H9 (cell line): ENCODE measurements at regions not wholly inside any gene's neighbourhood (a gene's known extent, or its start where the extent isn't known, plus 50 kb on each side); places are given as distances from the start of the nearest gene placed in this dataset.

Source experiments
- DNase-seq: peaks from one replicate; pipeline ENCODE4 v3.0.0-alpha.2; 2017
- H2AFZ ChIP-seq: one replicate; pipeline ENCODE4 v1.6.1; 2013; ENCODE audit warnings: mild to moderate bottlenecking, low read length, control low read depth, moderate library complexity
- H2AK5ac ChIP-seq: 2 replicates; pipeline ENCODE4 v1.6.1; 2013; ENCODE audit warnings: low read length, control low read depth, mixed read lengths; ENCODE audit not compliant: insufficient read length
- H2BK120ac ChIP-seq: one replicate; pipeline ENCODE4 v1.6.1; 2013; ENCODE audit warnings: low read depth, mild to moderate bottlenecking, low read length, control low read depth, inconsistent platforms; ENCODE audit not compliant: poor library complexity, severe bottlenecking
- H2BK12ac ChIP-seq: 2 replicates; pipeline ENCODE4 v1.6.1; 2013; ENCODE audit warnings: low read length, control low read depth, mixed read lengths, low read depth; ENCODE audit not compliant: insufficient read length
- H2BK15ac ChIP-seq: 2 replicates; pipeline ENCODE4 v1.6.1; 2013; ENCODE audit warnings: low read depth, low read length, control low read depth
- H2BK20ac ChIP-seq: one replicate; pipeline ENCODE4 v1.6.1; 2013; ENCODE audit warnings: low read depth, mild to moderate bottlenecking, low read length, control low read depth, inconsistent platforms; ENCODE audit not compliant: poor library complexity, severe bottlenecking
- H2BK5ac ChIP-seq: 2 replicates; pipeline ENCODE4 v1.6.1; 2013; ENCODE audit warnings: low read length, control low read depth, mixed read lengths; ENCODE audit not compliant: insufficient read length
- H3K14ac ChIP-seq: 2 replicates; pipeline ENCODE4 v1.6.1; 2013; ENCODE audit warnings: low read length, control low read depth; ENCODE audit not compliant: insufficient read depth
- H3K18ac ChIP-seq: 2 replicates; pipeline ENCODE4 v1.6.1; 2013; ENCODE audit warnings: low read depth, mild to moderate bottlenecking, mixed read lengths, low read length, control low read depth; ENCODE audit not compliant: insufficient read length
- H3K23ac ChIP-seq: 2 replicates; pipeline ENCODE4 v1.6.1; 2013; ENCODE audit warnings: low read length, control low read depth, mixed read lengths, low read depth; ENCODE audit not compliant: insufficient read length
- H3K23me2 ChIP-seq: 2 replicates; pipeline ENCODE4 v1.6.1; 2013; ENCODE audit warnings: low read depth, mild to moderate bottlenecking, mixed read lengths, low read length, control low read depth; ENCODE audit not compliant: insufficient read length, poor library complexity, severe bottlenecking
- H3K27ac ChIP-seq: 2 replicates; pipeline ENCODE4 v1.5.1; 2013; ENCODE audit warnings: low read length, control low read depth, mixed read lengths, low read depth; ENCODE audit not compliant: insufficient read length
- H3K27me3 ChIP-seq: 2 replicates; pipeline ENCODE4 v1.6.1; 2013; ENCODE audit warnings: low read length, control low read depth, inconsistent platforms; ENCODE audit not compliant: insufficient read depth
- H3K4ac ChIP-seq: 2 replicates; pipeline ENCODE4 v1.6.1; 2013; ENCODE audit warnings: low read depth, mild to moderate bottlenecking, control low read depth, inconsistent platforms, low read length, moderate library complexity
- H3K4me1 ChIP-seq: 2 replicates; pipeline ENCODE4 v1.6.1; 2013; ENCODE audit warnings: low read length, control low read depth, inconsistent platforms; ENCODE audit not compliant: insufficient read depth
- H3K4me2 ChIP-seq: 2 replicates; pipeline ENCODE4 v1.6.1; 2013; ENCODE audit warnings: low read length, control low read depth, mixed read lengths; ENCODE audit not compliant: insufficient read length, insufficient read depth
- H3K56ac ChIP-seq: 2 replicates; pipeline ENCODE4 v1.6.1; 2013; ENCODE audit warnings: low read depth, mild to moderate bottlenecking, mixed read lengths, low read length, control low read depth; ENCODE audit not compliant: insufficient read length
- H3K79me1 ChIP-seq: 2 replicates; pipeline ENCODE4 v1.6.1; 2013; ENCODE audit warnings: low read depth, mild to moderate bottlenecking, moderate library complexity, low read length, control low read depth, inconsistent platforms; ENCODE audit not compliant: insufficient read depth, poor library complexity, severe bottlenecking
- H3K79me2 ChIP-seq: 2 replicates; pipeline ENCODE4 v1.6.1; 2013; ENCODE audit warnings: low read length, control low read depth, inconsistent platforms; ENCODE audit not compliant: insufficient read depth
- H3K9ac ChIP-seq: 2 replicates; pipeline ENCODE4 v1.6.1; 2013; ENCODE audit warnings: low read length, control low read depth, mixed read lengths; ENCODE audit not compliant: insufficient read length; ENCODE audit errors: extremely low read depth
- H3K9me3 ChIP-seq: one replicate; pipeline ENCODE4 v1.6.1; 2013; ENCODE audit warnings: low read depth, low read length, inconsistent platforms; ENCODE audit not compliant: control insufficient read depth
- H3T11ph ChIP-seq: one replicate; pipeline ENCODE4 v1.6.1; 2013; ENCODE audit warnings: mild to moderate bottlenecking, low read length, control low read depth, inconsistent platforms
- H4K20me1 ChIP-seq: one replicate; pipeline ENCODE4 v1.6.1; 2013; ENCODE audit not compliant: control insufficient read depth, insufficient read length, insufficient read depth
- H4K5ac ChIP-seq: 2 replicates; pipeline ENCODE4 v1.6.1; 2013; ENCODE audit warnings: low read depth, mild to moderate bottlenecking, mixed read lengths, low read length, control low read depth; ENCODE audit not compliant: insufficient read length
- H4K8ac ChIP-seq: replicated peaks from 2 replicates; pipeline ENCODE4 v1.6.1; 2013; ENCODE audit warnings: low read length, control low read depth, mixed read lengths, low read depth; ENCODE audit not compliant: insufficient read length
- H4K91ac ChIP-seq: 2 replicates; pipeline ENCODE4 v1.6.1; 2013; ENCODE audit warnings: low read depth, mild to moderate bottlenecking, moderate library complexity, mixed read lengths, low read length, control low read depth; ENCODE audit not compliant: insufficient read length
- H3K27ac Mint-ChIP-seq, 3 experiments: 2 replicates in 2 of 3; 3 replicates in 1 of 3; pipeline ENCODE4 v1.8.0; 2020 to 2021; ENCODE audit warnings: mixed read lengths in 3 of 3, mild to moderate bottlenecking in 1 of 3, moderate library complexity in 1 of 3
- H3K27me3 Mint-ChIP-seq: 2 replicates; pipeline ENCODE4 v1.8.0; 2021; ENCODE audit warnings: low read depth, mild to moderate bottlenecking, moderate library complexity, mixed read lengths
- H3K36me3 Mint-ChIP-seq, 3 experiments: 2 replicates in 2 of 3; 3 replicates in 1 of 3; pipeline ENCODE4 v1.8.0; 2020 to 2021; ENCODE audit warnings: low read depth in 3 of 3, mixed read lengths in 3 of 3; ENCODE audit not compliant: insufficient read depth in 1 of 3
- H3K4me1 Mint-ChIP-seq, 2 experiments: 2 replicates each; pipeline ENCODE4 v1.8.0; 2020; ENCODE audit warnings: mixed read lengths in 2 of 2
- H3K4me3 Mint-ChIP-seq, 2 experiments: 2 replicates in 1 of 2; 3 replicates in 1 of 2; pipeline ENCODE4 v1.8.0; 2020 to 2021; ENCODE audit warnings: mild to moderate bottlenecking in 2 of 2, mixed read lengths in 2 of 2, moderate library complexity in 1 of 2
- H3K9me3 Mint-ChIP-seq, 2 experiments: 2 replicates in 1 of 2; 3 replicates in 1 of 2; pipeline ENCODE4 v1.8.0; 2020; ENCODE audit warnings: mild to moderate bottlenecking in 2 of 2, mixed read lengths in 2 of 2, moderate library complexity in 1 of 2
- WGBS: extraction: QIAGEN DNeasy Blood & Tissue Kit; methylation state at CpG from one replicate; pipeline ENCODE4 v1.1.7; 2013; ENCODE audit warnings: missing lambda C conversion rate, low lambda C conversion rate, mixed read lengths; ENCODE audit not compliant: insufficient read length; ENCODE audit errors: extremely low coverage; 5-methylcytosine and 5-hydroxymethylcytosine counted together
- TF ChIP-seq, protein P1 (sequence below): fragments of 200-600 bp; sonication (generic); conservative IDR thresholded peaks from 3 replicates; pipeline ENCODE4 v1.8.0; 2021; ENCODE audit warnings: antibody characterized with exemption, mild to moderate bottlenecking

DNA sequence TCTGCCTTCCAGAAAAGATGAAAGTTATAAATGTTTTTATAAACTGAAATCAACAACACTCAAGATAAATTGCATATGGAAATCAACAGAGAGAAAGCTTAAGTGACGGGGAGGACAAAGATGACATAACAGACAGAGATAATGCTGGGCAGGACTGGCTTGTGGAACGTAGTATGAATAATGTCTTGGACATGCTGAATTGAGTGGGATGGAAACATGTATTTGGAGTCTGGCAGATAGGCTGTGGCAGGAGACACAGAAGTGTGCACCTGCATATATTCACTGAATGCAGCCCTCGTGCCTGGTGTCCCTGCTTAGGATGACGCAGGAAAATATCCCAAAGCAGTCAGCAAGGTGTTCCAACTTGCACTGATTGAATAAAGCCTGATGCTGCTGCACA lies 318.2 kb downstream of the CBLN2 start:
- no peak overlapping the region for H4K8ac ChIP-seq
- H3K27me3 ChIP-seq: no peaks in the 10 kb centered on the region
- no peak overlapping the region for H2BK5ac ChIP-seq
- no peaks in the 10 kb centered on the region for H3K4me1 ChIP-seq
- no peak for DNase-seq
- H3K79me1 ChIP-seq: no peaks in the 10 kb centered on the region
- no peak overlapping the region for H3K27ac ChIP-seq
- no CpG with 5 or more reads among the region's 4 CpGs for WGBS
- H3T11ph ChIP-seq: no peak overlapping the region
- TF ChIP-seq, protein P1, sequence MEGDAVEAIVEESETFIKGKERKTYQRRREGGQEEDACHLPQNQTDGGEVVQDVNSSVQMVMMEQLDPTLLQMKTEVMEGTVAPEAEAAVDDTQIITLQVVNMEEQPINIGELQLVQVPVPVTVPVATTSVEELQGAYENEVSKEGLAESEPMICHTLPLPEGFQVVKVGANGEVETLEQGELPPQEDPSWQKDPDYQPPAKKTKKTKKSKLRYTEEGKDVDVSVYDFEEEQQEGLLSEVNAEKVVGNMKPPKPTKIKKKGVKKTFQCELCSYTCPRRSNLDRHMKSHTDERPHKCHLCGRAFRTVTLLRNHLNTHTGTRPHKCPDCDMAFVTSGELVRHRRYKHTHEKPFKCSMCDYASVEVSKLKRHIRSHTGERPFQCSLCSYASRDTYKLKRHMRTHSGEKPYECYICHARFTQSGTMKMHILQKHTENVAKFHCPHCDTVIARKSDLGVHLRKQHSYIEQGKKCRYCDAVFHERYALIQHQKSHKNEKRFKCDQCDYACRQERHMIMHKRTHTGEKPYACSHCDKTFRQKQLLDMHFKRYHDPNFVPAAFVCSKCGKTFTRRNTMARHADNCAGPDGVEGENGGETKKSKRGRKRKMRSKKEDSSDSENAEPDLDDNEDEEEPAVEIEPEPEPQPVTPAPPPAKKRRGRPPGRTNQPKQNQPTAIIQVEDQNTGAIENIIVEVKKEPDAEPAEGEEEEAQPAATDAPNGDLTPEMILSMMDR: no peak
- H3K4me3 Mint-ChIP-seq: no peak overlapping the region
- no peak overlapping the region for H2AK5ac ChIP-seq
- H3K9ac ChIP-seq: no peak overlapping the region
- H2AFZ ChIP-seq: no peak overlapping the region
- H3K27me3 Mint-ChIP-seq: no peaks in the 10 kb centered on the region
- H3K9me3 Mint-ChIP-seq: no peaks in the 10 kb centered on the region
- H2BK12ac ChIP-seq: no peak overlapping the region
- no peak overlapping the region for H3K4me2 ChIP-seq
- H4K20me1 ChIP-seq: no peaks in the 10 kb centered on the region
- no peak overlapping the region for H2BK120ac ChIP-seq
- H4K5ac ChIP-seq: no peak overlapping the region
- H3K23me2 ChIP-seq: no peaks in the 10 kb centered on the region
- H3K27ac Mint-ChIP-seq: no peak overlapping the region
- H3K14ac ChIP-seq: no peak overlapping the region
- H3K9me3 ChIP-seq: no peaks in the 10 kb centered on the region
- no peaks in the 10 kb centered on the region for H3K79me2 ChIP-seq
- H4K91ac ChIP-seq: no peak overlapping the region
- H3K18ac ChIP-seq: no peak overlapping the region
- no peak overlapping the region for H3K4ac ChIP-seq
- no peak overlapping the region for H2BK20ac ChIP-seq
- H2BK15ac ChIP-seq: no peak overlapping the region
- H3K36me3 Mint-ChIP-seq: no peaks in the 10 kb centered on the region
- H3K23ac ChIP-seq: no peak overlapping the region
- no peaks in the 10 kb centered on the region for H3K4me1 Mint-ChIP-seq
- no peak overlapping the region for H3K56ac ChIP-seq
